ENCODE measurements at regions not wholly inside any gene's neighbourhood (a gene's known extent, or its start where the extent isn't known, plus 50 kb on each side); places are given as distances from the start of the nearest gene placed in this dataset.
"Not testable (repeated sequence)": the region's sequence is repeated elsewhere in the genome, so short reads cannot be mapped to it uniquely, and the experiment has no call there.

- Mint-ChIP-seq H3K4me3 (no peak overlapping the region), H3K9me3 (peaks cover 3 to 14% (median 4%) of the 10 kb centered on the region in 7 donors), H3K27me3 (peaks cover 4% of the 10 kb centered on the region), H3K4me1 (no peaks in the 10 kb centered on the region), H3K27ac (no peak overlapping the region), H3K36me3 (no peaks in the 10 kb centered on the region)
- Histone ChIP-seq H3K27me3 (ENCODE audit: control insufficient read depth, insufficient read depth, low read length) (no peaks in the 10 kb centered on the region), H3K36me3 (ENCODE audit: control insufficient read depth, insufficient read depth, low read length) (no peaks in the 10 kb centered on the region), H3K9me3 (ENCODE audit: control insufficient read depth in 2 of 2, low read length in 2 of 2) (peaks cover 0 to 5% of the 10 kb centered on the region in 2 experiments), H3K27ac (ENCODE audit: insufficient read depth, low read length, poor library complexity, severe bottlenecking) (no peak overlapping the region), H3K4me1 (ENCODE audit: control insufficient read depth, insufficient read depth, low read length, poor library complexity, severe bottlenecking) (no peaks in the 10 kb centered on the region), H3K4me3 (ENCODE audit: low read depth, low read length) (no peak overlapping the region)
- no peak for DNase-seq
- no peak for ATAC-seq (ENCODE audit: low read depth in 2 of 2)
Observed at GRCh38 chr15:61344293-61344692, 115.2 kb upstream of the RORA start.

GRCh38 chr15:61342390-61342789 is 113.3 kb upstream of the RORA start:
- Mint-ChIP-seq H3K4me3 (no peak overlapping the region), H3K4me1 (no peaks in the 10 kb centered on the region), H3K27ac (no peak overlapping the region), H3K36me3 (no peaks in the 10 kb centered on the region), H3K27me3 (peaks cover 15% of the 10 kb centered on the region), H3K9me3 (peaks cover 3 to 14% (median 4%) of the 10 kb centered on the region in 7 donors)
- no peaks in the 10 kb centered on the region for H3K36me3 ChIP-seq (ENCODE audit: control insufficient read depth, insufficient read depth, low read length)
- no peak for ATAC-seq (ENCODE audit: low read depth in 2 of 2)
- H3K27ac ChIP-seq (ENCODE audit: insufficient read depth, low read length, poor library complexity, severe bottlenecking), result no peak overlapping the region
- no peaks in the 10 kb centered on the region for H3K4me1 ChIP-seq (ENCODE audit: control insufficient read depth, insufficient read depth, low read length, poor library complexity, severe bottlenecking)
- H3K9me3 ChIP-seq (ENCODE audit: control insufficient read depth in 2 of 2, low read length in 2 of 2), result peaks cover 0 to 5% of the 10 kb centered on the region in 2 experiments
- H3K27me3 ChIP-seq (ENCODE audit: control insufficient read depth, insufficient read depth, low read length), result no peaks in the 10 kb centered on the region
- no peak overlapping the region for H3K4me3 ChIP-seq (ENCODE audit: low read depth, low read length)
- DNase-seq, result no peak

- Histone ChIP-seq H3K36me3 (ENCODE audit: control insufficient read depth, insufficient read depth, low read length) (no peaks in the 10 kb centered on the region), H3K27ac (ENCODE audit: insufficient read depth, low read length, poor library complexity, severe bottlenecking) (no peak overlapping the region), H3K4me3 (ENCODE audit: low read depth, low read length) (no peak overlapping the region), H3K9me3 (ENCODE audit: control insufficient read depth in 2 of 2, low read length in 2 of 2) (peaks cover 5 to 7% of the 10 kb centered on the region in 2 experiments), H3K27me3 (ENCODE audit: control insufficient read depth, insufficient read depth, low read length) (no peaks in the 10 kb centered on the region), H3K4me1 (ENCODE audit: control insufficient read depth, insufficient read depth, low read length, poor library complexity, severe bottlenecking) (no peaks in the 10 kb centered on the region)
- Mint-ChIP-seq H3K4me3 (no peak overlapping the region), H3K9me3 (peaks cover 0 to 14% (median 3%) of the 10 kb centered on the region in 7 donors), H3K4me1 (no peaks in the 10 kb centered on the region), H3K27ac (no peak overlapping the region), H3K27me3 (peaks cover 22% of the 10 kb centered on the region), H3K36me3 (no peaks in the 10 kb centered on the region)
- DNase-seq (no peak), ATAC-seq (ENCODE audit: low read depth in 2 of 2) (no peak)
Observed at GRCh38 chr15:61339516-61339915, 110.4 kb upstream of the RORA start.

GRCh38 chr15:61337541-61337940 is 108.4 kb upstream of the RORA start:
- H3K4me3 Mint-ChIP-seq, result no peak overlapping the region
- Histone ChIP-seq H3K27me3 (ENCODE audit: control insufficient read depth, insufficient read depth, low read length) (no peaks in the 10 kb centered on the region), H3K4me1 (ENCODE audit: control insufficient read depth, insufficient read depth, low read length, poor library complexity, severe bottlenecking) (no peaks in the 10 kb centered on the region), H3K4me3 (ENCODE audit: low read depth, low read length) (no peak overlapping the region), H3K27ac (ENCODE audit: insufficient read depth, low read length, poor library complexity, severe bottlenecking) (no peak overlapping the region), H3K9me3 (ENCODE audit: control insufficient read depth in 2 of 2, low read length in 2 of 2) (peaks cover 0 to 7% of the 10 kb centered on the region in 2 experiments), H3K36me3 (ENCODE audit: control insufficient read depth, insufficient read depth, low read length) (no peaks in the 10 kb centered on the region)
- H3K27ac Mint-ChIP-seq, result no peak overlapping the region
- peaks cover 30% of the 10 kb centered on the region for H3K27me3 Mint-ChIP-seq
- H3K36me3 Mint-ChIP-seq, result no peaks in the 10 kb centered on the region
- H3K9me3 Mint-ChIP-seq, result peaks cover 0 to 5% (median 3%) of the 10 kb centered on the region in 7 donors
- no peaks in the 10 kb centered on the region for H3K4me1 Mint-ChIP-seq
- DNase-seq, result no peak
- ATAC-seq (ENCODE audit: low read depth in 2 of 2), result no peak

GRCh38 chr15:61336026-61336638 is 107.0 kb upstream of the RORA start:
- H3K27me3 Mint-ChIP-seq, result peaks cover 38% of the 10 kb centered on the region
- H3K36me3 ChIP-seq (ENCODE audit: control insufficient read depth, insufficient read depth, low read length), result no peaks in the 10 kb centered on the region
- H3K9me3 Mint-ChIP-seq, result peaks cover 0 to 3% (median 0%) of the 10 kb centered on the region in 7 donors

GRCh38 chr15:61334714-61335113 is 105.6 kb upstream of the RORA start:
- not testable (repeated sequence) for H3K4me3 ChIP-seq (ENCODE audit: low read depth, low read length); H3K4me3 Mint-ChIP-seq; H3K4me1 ChIP-seq (ENCODE audit: control insufficient read depth, insufficient read depth, low read length, poor library complexity, severe bottlenecking); H3K36me3 ChIP-seq (ENCODE audit: control insufficient read depth, insufficient read depth, low read length); H3K36me3 Mint-ChIP-seq; ATAC-seq (ENCODE audit: low read depth in 2 of 2); DNase-seq; H3K27ac ChIP-seq (ENCODE audit: insufficient read depth, low read length, poor library complexity, severe bottlenecking); H3K27me3 ChIP-seq (ENCODE audit: control insufficient read depth, insufficient read depth, low read length); H3K9me3 Mint-ChIP-seq; H3K4me1 Mint-ChIP-seq; H3K9me3 ChIP-seq (ENCODE audit: control insufficient read depth in 2 of 2, low read length in 2 of 2); H3K27ac Mint-ChIP-seq
- peaks cover 39% of the 10 kb centered on the region for H3K27me3 Mint-ChIP-seq

More at GRCh38 chr15:61336026-61336638, 107.0 kb upstream of the RORA start:
- H3K9me3 ChIP-seq (ENCODE audit: control insufficient read depth in 2 of 2, low read length in 2 of 2), result peaks cover 0 to 7% of the 10 kb centered on the region in 2 experiments
- ATAC-seq (ENCODE audit: low read depth in 2 of 2) (no peak), DNase-seq (no peak)
- Mint-ChIP-seq H3K4me1 (no peaks in the 10 kb centered on the region), H3K36me3 (no peaks in the 10 kb centered on the region), H3K27ac (no peak overlapping the region), H3K4me3 (no peak overlapping the region)
- peaks cover 2% of the 10 kb centered on the region for H3K27me3 ChIP-seq (ENCODE audit: control insufficient read depth, insufficient read depth, low read length)
- H3K27ac ChIP-seq (ENCODE audit: insufficient read depth, low read length, poor library complexity, severe bottlenecking), result no peak overlapping the region
- H3K4me1 ChIP-seq (ENCODE audit: control insufficient read depth, insufficient read depth, low read length, poor library complexity, severe bottlenecking), result no peaks in the 10 kb centered on the region
- no peak overlapping the region for H3K4me3 ChIP-seq (ENCODE audit: low read depth, low read length)

GRCh38 chr15:61331019-61331418 is 101.9 kb upstream of the RORA start:
- Mint-ChIP-seq H3K4me3 (no peak overlapping the region), H3K27me3 (peaks cover 27% of the 10 kb centered on the region), H3K27ac (no peak overlapping the region), H3K4me1 (no peaks in the 10 kb centered on the region), H3K9me3 (peaks cover 0 to 3% (median 0%) of the 10 kb centered on the region in 7 donors), H3K36me3 (no peaks in the 10 kb centered on the region)
- Histone ChIP-seq H3K4me3 (ENCODE audit: low read depth, low read length) (no peak overlapping the region), H3K27ac (ENCODE audit: insufficient read depth, low read length, poor library complexity, severe bottlenecking) (no peak overlapping the region), H3K36me3 (ENCODE audit: control insufficient read depth, insufficient read depth, low read length) (no peaks in the 10 kb centered on the region), H3K4me1 (ENCODE audit: control insufficient read depth, insufficient read depth, low read length, poor library complexity, severe bottlenecking) (no peaks in the 10 kb centered on the region), H3K27me3 (ENCODE audit: control insufficient read depth, insufficient read depth, low read length) (peaks cover 2% of the 10 kb centered on the region), H3K9me3 (ENCODE audit: control insufficient read depth in 2 of 2, low read length in 2 of 2) (peaks cover 0 to 7% of the 10 kb centered on the region in 2 experiments)
- no peak for ATAC-seq (ENCODE audit: low read depth in 2 of 2)
- no peak for DNase-seq

- Mint-ChIP-seq H3K27ac (no peak overlapping the region), H3K9me3 (peaks cover 0 to 2% (median 0%) of the 10 kb centered on the region in 7 donors), H3K4me3 (no peak overlapping the region), H3K36me3 (no peaks in the 10 kb centered on the region), H3K27me3 (peaks cover 21% of the 10 kb centered on the region), H3K4me1 (no peaks in the 10 kb centered on the region)
- ATAC-seq (ENCODE audit: low read depth in 2 of 2) (no peak), DNase-seq (no peak)
- Histone ChIP-seq H3K27ac (ENCODE audit: insufficient read depth, low read length, poor library complexity, severe bottlenecking) (no peak overlapping the region), H3K4me1 (ENCODE audit: control insufficient read depth, insufficient read depth, low read length, poor library complexity, severe bottlenecking) (no peaks in the 10 kb centered on the region), H3K4me3 (ENCODE audit: low read depth, low read length) (no peak overlapping the region), H3K36me3 (ENCODE audit: control insufficient read depth, insufficient read depth, low read length) (no peaks in the 10 kb centered on the region), H3K27me3 (ENCODE audit: control insufficient read depth, insufficient read depth, low read length) (peaks cover under 1% of the 10 kb centered on the region), H3K9me3 (ENCODE audit: control insufficient read depth in 2 of 2, low read length in 2 of 2) (no peaks in the 10 kb centered on the region)
Observed at GRCh38 chr15:61327019-61327631, 98.0 kb upstream of the RORA start.

Measured in CD4-positive, CD25-positive, alpha-beta regulatory T cell (primary cell).